Dedifferentiated amniotic fluid mesenchymal stem cell (primary cell): ENCODE measurements at regions not wholly inside any gene's neighbourhood (a gene's known extent, or its start where the extent isn't known, plus 50 kb on each side); places are given as distances from the start of the nearest gene placed in this dataset.

Source experiments
- DNase-seq: peaks from one replicate; pipeline ENCODE4 v3.0.0-alpha.2; 2016; ENCODE audit errors: extremely low spot score

DNA sequence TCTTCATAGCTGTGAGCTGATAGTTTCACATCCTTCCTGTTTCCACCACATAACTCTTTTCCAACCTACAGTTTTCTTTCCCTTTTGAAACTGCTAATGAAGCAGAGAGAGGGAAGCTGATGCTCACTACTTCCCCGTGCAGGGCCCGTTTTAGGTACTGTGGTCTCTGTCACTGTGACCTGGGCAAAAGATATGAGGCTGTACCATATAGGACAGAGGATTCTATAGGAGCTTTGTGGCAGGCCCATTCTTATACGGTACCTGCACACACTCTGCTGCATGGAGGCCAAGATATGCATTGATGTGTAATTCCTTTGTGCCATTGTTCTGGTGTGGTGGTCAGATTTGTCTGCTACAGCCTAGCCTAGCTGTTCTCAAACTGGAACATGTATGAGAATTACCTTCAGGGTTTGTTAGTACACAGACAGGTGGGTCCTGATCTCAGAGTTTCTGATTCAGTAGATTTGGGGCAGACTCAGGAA lies 577.3 kb downstream of the LMO7 start:
- no peak for DNase-seq

- DNase-seq, result no peak
These were observed 574.1 kb downstream of the LMO7 start for GRCh38 chr13:76210262-76210661.

DNA sequence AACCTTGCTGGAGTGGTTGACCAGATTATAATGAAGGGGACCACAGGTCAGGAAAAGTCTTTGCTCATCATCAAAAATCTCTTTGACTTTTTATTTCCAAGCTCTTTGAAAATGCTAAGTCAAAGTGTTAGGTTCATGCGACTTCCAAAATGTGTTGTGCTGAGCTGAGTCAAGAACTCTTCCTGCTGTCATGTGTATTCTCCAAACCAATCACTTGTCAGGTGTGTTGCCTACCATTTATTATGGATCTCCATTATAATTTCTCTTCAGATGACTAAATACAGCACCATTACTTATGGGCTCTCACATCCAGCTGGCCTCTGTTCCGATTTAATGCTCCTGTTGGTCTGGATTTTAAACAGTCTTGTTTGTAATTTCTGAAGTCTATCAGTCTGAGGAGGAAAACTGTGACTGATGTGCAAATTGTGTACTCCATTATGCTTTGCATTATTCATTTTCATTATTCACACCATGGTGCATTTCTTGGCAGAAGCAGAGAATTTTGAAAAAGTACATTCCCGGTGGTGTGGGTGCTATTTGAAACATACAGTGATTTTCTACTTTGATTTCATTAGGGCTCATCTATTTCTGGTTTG lies 562.5 kb downstream of the LMO7 start:
- no peak for DNase-seq

DNA sequence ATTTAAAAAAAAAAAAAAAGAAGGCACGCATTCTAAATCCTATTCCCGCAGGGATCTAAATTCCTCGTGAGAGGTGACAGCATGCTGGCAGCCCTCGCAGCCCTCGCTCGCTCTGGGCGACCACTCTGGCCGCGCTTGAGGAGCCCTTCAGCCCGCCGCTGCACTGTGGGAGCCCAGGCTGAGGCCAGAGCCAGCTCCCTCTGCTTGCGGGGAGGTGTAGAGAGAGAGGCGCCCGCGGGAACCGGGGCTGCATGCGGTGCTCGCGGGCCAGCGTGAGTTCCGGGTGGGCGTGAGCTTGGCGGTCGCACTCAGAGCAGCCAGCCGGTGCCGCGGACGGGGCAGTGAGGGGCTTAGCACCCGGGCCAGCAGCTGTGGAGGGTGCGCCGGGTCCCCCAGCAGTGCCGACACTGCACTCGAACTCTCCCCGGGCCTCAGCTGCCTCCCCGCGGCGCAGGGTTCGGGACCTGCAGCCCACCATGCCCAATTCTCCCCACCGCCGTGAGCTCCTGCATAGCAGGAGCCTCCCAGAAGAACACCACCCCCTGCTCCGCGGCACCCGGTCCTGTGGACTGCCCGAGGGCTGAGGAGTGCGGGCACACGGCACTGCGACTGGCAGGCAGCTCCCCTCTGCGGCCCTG lies 553.9 kb downstream of the LMO7 start:
- DNase-seq, result no peak

- no peak for DNase-seq
These were observed 540.0 kb downstream of the LMO7 start for GRCh38 chr13:76175961-76176725.

GRCh38 chr13:76168661-76169060 lies 532.5 kb downstream of the LMO7 start:
- DNase-seq, result no peak

GRCh38 chr13:76164290-76164689 lies 528.2 kb downstream of the LMO7 start:
- no peak for DNase-seq

GRCh38 chr13:76163761-76164160 lies 527.6 kb downstream of the LMO7 start:
- no peak for DNase-seq

GRCh38 chr13:76160961-76161925 lies 525.1 kb downstream of the LMO7 start:
- peak; percentile 19 for DNase-seq

GRCh38 chr13:76160506-76160905 lies 524.4 kb downstream of the LMO7 start:
- DNase-seq, result no peak

DNA sequence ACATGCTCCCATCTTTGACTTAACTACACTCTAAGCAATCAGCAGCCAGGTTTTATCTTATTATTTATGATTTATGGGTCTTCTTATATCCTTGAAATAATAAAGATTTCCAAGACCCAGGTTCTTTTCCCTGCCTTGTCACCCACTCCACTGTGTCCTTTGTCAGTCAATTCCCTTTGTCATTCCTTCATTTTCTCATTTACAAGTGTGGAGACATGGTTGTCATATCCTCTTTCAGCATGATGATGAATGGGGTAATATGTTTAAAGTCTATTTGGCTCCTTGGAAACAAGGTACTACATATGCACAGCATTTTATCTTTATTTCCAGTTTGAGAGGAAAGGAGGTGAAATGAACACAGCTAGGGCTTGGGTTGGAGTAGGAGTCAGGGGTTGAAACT lies 521.8 kb downstream of the LMO7 start:
- DNase-seq, result no peak

DNA sequence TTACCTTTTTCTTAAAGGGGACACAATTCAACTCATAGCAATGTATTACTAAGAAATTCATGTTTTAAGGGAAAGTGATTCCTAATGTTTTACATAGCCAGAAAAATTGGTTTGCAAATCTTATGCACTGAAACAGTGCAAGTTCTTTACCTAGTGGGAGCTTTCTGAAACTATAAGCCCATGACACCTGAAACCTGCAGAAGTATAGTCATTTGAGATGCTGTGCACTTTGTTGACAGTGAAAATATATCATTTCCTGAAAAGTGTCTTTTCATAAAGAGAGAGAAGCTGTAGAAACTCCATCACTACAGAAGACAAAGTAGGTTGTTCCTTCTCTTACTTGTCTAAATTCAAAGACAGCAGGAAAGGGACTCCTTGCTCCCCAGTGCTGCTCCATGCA lies 517.1 kb downstream of the LMO7 start:
- DNase-seq, result no peak

DNA sequence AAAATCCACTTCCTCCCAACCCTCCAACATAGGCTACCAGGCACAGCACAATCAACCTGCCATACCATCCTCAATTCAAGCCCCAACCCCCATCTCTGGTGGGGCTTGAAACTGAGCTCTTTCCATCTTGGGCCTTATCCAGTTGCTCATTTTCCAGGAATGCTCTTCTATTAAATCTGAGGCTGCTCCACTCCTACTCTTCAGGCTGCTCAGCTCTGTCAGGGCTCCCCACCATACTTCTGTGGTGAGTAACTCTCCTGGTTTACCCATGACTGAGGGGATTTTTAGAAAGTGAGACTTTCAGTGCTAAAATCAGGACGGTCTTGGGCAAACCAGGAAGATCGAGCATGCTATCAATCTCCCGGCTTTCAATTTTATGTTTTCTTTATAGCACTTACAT lies 512.8 kb downstream of the LMO7 start:
- DNase-seq, result peak; percentile 89

DNA sequence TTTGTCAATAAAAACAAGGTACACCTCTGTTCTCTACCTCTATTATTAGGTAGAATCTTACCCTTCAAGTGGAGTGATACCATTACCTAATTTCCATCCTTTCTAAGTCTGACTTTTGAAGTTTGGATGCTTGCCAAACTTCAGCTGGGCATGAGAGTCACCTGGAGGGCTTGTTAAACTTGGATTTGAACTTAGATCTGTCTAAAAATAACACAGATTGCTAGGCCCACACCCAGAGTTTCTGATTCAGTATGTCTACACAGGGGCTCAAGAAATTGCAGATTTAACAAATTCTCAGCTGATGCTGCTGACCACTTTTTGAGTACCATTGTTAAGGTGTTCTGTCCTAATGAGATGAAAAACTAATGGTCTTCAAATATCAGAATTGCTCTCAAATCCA lies 512.2 kb downstream of the LMO7 start:
- no peak for DNase-seq

DNA sequence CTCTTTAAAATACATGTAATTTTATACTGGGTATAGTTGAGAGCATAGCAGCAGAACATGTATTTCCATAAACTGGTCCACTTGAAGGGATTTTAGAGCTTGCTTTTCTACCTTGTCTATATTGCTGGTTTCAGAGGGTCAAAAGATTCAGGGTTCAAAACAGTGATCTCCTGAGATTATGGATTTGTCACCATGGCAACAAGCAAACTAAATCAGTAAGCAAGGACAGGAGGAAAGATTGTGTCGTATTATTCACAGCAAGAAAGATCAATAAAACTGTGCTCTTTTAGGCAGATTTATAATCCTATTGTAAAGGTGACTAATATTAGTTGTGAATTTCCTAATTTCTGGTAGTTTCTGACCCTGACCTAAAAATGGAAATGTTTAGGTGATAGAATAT lies 496.4 kb downstream of the LMO7 start:
- no peak for DNase-seq

GRCh38 chr13:76131551-76131950 lies 495.4 kb downstream of the LMO7 start:
- DNase-seq, result no peak

- peak; percentile 32 for DNase-seq
These were observed 493.3 kb downstream of the LMO7 start for GRCh38 chr13:76129305-76130000.

- DNase-seq, result no peak
These were observed 491.8 kb downstream of the LMO7 start for GRCh38 chr13:76127922-76128321.

GRCh38 chr13:76123548-76123947 lies 487.4 kb downstream of the LMO7 start:
- no peak for DNase-seq

GRCh38 chr13:76116751-76117360 lies 480.7 kb downstream of the LMO7 start:
- DNase-seq, result no peak

GRCh38 chr13:76106763-76107162 lies 470.6 kb downstream of the LMO7 start:
- DNase-seq, result no peak
